CD4-positive, alpha-beta T cell treated with Interleukin-15 for 1 hour (primary cell): ENCODE measurements at regions not wholly inside any gene's neighbourhood (a gene's known extent, or its start where the extent isn't known, plus 50 kb on each side); places are given as distances from the start of the nearest gene placed in this dataset.

Source experiments
- DNase-seq: peaks from one replicate; pipeline ENCODE4 v3.0.0-alpha.2; 2020

GRCh38 chr2:190785334-190785733 is 95.3 kb upstream of the GLS start:
- DNase-seq: no peak

GRCh38 chr2:190786404-190787166 is 94.0 kb upstream of the GLS start:
- DNase-seq: no peak

GRCh38 chr2:190787743-190788235 is 92.8 kb upstream of the GLS start:
- DNase-seq: no peak

GRCh38 chr2:190789074-190790004 is 91.3 kb upstream of the GLS start:
- DNase-seq: no peak

- no peak for DNase-seq
Observed at GRCh38 chr2:190791347-190791975, 89.2 kb upstream of the GLS start.

- DNase-seq: no peak
Observed at GRCh38 chr2:190791976-190792575, 88.5 kb upstream of the GLS start.

GRCh38 chr2:190792956-190793888 is 87.4 kb upstream of the GLS start:
- no peak for DNase-seq

- no peak for DNase-seq
Observed at GRCh38 chr2:190794377-190794776, 86.2 kb upstream of the GLS start.

- DNase-seq: no peak
Observed at GRCh38 chr2:190794790-190795189, 85.8 kb upstream of the GLS start.

GRCh38 chr2:190795686-190796085 is 84.9 kb upstream of the GLS start:
- DNase-seq: no peak

- no peak for DNase-seq
Observed at GRCh38 chr2:190799999-190800398, 80.6 kb upstream of the GLS start.

GRCh38 chr2:190800528-190800927 is 80.1 kb upstream of the GLS start:
- no peak for DNase-seq

- no peak for DNase-seq
Observed at GRCh38 chr2:190802129-190802528, 78.5 kb upstream of the GLS start.

- DNase-seq: no peak
Observed at GRCh38 chr2:190802626-190803209, 77.9 kb upstream of the GLS start.

GRCh38 chr2:190804182-190804795 is 76.3 kb upstream of the GLS start:
- DNase-seq: no peak

GRCh38 chr2:190805126-190805525 is 75.5 kb upstream of the GLS start:
- DNase-seq: no peak

GRCh38 chr2:190805843-190806242 is 74.8 kb upstream of the GLS start:
- no peak for DNase-seq

- no peak for DNase-seq
Observed at GRCh38 chr2:190807886-190808285, 72.7 kb upstream of the GLS start.

GRCh38 chr2:190809139-190809764 is 71.4 kb upstream of the GLS start:
- no peak for DNase-seq

- DNase-seq: no peak
Observed at GRCh38 chr2:190809876-190810525, 70.6 kb upstream of the GLS start.
